ENCODE measurements at regions not wholly inside any gene's neighbourhood (a gene's known extent, or its start where the extent isn't known, plus 50 kb on each side); places are given as distances from the start of the nearest gene placed in this dataset.
"Not testable (repeated sequence)": the region's sequence is repeated elsewhere in the genome, so short reads cannot be mapped to it uniquely, and the experiment has no call there.

DNA sequence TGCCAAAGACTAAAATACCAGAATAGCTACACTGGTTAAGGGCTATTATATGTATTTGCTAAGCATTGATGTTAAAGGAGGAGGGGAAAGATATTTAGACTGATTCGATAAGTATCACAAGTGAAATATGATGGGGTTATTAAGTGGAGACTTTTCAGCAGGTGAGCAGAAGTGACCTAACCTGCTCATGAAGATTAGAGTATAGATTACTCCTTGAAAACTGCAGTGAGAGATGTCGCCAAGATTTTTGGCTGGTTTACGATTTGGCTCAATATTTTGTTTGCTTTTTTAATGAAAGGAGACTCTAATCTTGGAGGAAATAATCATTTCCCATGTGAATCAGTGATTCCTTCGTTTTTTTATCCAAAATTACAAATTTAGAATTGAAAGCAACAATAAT, 1279.5 kb upstream of the TENM4 start:
- DNase-seq, result no peak

DNA sequence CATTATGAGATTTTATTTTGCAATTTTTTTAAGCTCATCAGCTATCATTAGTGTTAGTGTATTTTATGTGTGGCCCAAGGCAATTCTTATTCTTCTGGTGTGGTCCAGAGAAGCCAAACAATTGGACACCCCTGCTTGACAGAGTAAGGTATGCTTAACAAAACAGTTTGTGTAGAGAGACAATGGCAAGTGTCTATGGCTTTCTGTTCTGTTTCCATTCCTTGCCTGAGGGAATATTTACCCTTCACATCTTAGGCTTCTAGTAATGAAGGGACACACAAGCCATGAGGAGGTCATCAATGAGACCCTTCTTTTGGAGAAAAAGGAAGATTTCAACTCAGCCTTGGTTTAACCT, 1278.4 kb upstream of the TENM4 start:
- DNase-seq, result no peak

DNA sequence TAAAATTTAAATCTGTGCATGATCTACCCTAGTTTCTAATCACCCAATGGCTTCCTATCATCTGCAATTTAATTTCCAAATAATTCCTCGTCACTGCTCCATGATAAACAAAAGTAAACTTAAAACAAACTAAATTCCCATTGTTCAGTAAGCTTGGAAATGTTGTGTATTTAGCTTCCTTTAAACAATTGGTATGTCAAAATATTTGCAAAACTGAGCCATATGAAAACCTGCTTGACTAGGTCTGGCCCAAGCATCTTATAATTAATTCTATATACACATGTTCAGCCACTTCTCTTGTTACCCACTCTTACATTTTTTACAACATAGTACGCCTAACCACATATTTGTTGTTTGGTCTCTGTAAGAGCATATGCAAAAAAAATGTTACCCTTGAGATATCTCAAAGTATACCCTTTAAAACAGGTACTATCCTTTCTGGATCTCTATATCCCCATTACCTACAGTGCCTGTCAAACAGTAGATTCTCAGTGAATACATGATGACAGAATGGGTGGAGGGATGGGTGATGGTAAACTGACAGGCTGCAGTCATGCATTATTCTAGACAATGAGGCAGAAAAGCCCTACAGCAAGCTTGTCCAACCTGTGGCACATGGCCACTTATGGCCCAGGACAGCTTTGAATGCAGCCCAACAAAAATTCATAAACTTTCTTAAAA, 1277.9 kb upstream of the TENM4 start:
- DNase-seq, result no peak

DNA sequence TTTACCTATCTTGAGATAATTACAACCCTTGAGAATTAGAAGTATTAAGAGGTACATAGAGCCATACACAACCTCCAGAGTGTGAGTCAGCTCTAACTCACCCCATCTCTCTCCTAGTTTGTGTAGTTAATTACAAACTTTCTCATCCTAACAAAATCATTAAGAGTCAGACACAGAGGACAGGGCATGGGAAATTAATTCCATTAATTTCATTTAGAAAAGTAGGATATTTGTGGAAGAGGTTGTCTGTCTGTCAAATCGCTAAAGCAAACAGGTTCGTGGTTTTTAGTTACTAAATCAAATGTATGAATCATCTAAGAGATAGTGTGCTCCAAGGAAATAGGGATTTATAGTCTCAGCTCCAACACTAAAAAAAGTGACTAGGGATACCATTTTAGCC, 1261.4 kb upstream of the TENM4 start:
- no peak for DNase-seq

DNA sequence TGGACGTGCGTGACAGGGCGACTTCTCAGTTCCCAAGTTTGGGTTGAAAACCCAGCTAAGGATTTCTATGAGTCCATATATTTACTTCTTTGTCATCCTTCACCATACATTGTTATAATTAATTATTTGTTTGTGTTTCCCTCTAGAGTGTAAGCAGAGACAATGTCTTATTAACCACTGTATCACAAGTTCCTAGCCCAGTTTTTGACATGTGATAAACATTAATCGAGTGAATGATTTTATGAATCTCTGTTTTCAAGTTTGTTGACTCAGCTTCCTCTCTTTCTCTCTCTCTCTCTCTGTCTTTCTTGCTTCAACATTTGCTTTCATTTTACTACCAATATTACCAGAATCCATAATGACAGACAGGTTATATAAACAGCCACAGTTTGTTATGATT, 1259.6 kb upstream of the TENM4 start:
- DNase-seq, result no peak

DNA sequence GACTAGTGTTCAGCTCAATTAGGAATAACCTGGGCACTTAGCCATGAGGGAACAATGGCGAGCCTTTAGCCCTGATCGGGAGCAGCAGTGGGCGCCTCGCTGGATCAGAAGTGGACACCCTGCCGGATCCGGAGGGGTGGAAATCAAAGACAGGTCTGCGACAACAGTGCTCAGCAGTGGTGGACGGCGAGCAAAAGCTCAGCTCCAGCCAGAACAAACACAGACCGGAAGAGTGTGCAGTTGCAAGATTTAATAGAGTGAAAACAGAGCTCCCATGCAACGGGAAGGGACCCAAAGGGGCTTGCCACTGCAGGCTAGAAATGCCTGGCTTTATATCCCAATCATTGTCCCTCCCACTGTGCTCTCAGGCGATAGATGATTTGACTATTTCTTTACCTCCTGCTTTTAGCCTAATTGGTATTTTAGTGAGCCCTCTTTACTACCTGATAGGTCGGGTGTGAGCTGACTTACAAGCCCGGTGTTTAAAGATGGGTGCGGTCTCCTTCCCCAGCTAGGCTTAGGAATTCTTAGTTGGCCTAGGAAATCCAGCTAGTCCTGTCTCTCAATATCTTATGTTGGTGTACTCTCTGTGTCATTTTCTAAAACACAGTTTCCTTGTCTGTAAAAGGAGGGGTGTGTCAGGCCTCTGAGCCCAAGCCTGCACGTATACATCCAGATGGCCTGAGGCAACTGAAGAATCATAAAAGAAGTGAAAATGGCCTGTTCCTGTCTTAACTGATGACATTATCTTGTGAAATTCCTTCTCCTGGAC, 1258.8 kb upstream of the TENM4 start:
- DNase-seq, result not testable (repeated sequence)

DNA sequence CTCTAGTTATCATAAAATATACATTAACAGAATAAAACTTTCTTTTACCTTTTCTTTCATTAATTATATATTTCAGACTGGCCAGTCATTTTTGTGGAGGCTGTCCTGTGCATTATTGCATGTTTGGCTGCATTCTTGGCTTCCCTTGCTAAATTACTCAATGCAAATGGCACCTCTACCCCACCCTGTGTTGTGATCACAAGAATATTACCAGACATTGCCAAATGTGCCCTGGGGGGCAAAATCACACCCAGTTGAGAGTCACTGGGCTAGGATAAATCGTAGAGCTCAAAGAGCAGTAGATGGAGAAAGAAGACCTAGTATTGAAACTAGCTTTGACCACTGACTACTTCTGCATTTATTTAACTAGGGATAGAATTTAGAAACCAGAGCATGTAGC, 1257.8 kb upstream of the TENM4 start:
- DNase-seq, result no peak

DNA sequence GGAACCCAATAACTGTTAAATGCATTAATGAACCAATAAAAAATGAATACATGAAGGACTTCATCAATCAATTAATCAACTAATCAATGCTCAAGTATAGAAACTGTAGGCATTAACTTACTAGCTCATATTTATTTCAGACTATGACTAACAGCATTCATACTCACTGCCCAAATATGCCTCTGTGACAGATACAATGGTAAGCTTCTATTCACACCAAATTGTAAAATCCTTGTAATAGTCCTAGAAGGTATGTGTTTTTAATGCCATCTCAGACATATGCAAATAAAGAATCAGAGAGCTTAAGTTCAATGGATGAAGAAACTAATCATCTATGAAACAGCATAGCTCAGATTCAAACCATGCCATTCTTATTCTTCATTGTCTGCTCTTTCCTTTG, 1253.6 kb upstream of the TENM4 start:
- DNase-seq, result no peak

DNA sequence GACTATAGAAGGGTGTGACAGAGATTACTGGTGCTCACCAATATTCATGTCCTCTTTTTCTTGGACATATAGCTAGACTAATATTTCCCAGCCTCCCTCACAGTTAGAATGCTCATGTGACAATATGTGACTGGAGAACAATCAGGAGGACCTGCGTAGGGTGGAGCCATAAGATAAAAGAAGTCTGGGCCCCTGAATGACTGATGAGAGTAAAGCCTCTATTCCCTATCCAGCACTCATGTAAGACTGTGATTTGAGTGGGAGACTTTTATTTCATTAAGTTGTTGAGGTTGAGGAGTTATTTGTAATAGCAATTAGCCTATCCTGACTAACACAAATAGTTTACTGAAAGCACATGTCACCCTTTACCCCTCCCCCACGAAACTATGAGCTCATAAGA, 1247.1 kb upstream of the TENM4 start:
- DNase-seq, result no peak

DNA sequence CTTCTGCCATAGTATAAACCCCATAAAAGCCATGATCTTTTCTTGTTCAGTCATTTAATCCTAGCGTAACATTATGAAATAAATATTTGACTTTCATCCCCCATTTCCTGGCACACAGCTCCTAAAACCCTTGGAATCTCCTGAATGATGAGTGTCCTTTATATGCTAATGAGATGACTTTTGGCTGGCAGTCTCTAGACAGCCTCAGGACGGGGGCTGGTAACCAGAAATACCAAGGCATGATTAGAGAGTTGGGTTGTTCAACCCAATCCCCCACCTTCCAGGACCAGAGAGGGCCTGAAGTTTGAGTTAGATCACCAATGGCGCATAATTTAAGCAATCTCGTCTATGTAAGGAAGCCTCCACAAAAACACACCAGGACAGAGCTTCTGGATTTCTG, 1246.1 kb upstream of the TENM4 start:
- no peak for DNase-seq

DNA sequence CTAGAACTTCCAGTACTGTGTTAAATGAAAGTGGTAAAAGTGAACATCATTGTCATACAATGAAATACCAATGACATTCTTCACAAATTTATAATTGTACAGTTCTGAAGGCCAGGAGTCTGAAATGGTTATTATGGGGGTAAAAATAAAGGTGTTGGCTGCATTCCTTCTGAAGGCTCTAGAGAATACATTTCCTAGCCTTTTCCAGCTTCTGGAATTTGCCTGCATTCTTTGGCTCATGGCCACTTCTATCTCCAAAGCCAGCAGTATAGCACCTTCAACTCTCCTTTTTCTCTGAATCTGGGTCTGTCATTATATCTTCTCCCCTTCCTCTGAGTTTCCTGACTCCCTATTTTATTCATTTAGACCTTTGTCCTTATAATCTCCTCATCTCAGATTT, 1232.7 kb upstream of the TENM4 start:
- DNase-seq, result no peak

DNA sequence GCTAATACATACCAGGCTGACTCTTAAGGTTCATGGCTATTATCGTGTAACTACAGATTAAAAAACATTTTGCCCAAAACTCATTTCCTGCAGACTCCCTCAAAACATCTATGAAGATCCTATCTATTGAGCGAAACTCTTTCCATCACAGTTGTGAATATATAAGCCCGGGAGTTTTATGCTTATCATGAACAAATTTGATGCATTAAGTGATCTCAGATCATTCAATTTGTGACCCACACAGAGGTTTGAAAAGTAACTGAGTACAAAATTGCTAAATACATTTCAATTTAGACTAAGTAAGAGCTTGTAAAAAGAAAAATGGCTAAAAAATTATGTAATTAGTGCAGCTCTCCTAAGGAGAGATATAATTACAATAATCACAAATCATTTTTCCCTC, 1228.8 kb upstream of the TENM4 start:
- no peak for DNase-seq

DNA sequence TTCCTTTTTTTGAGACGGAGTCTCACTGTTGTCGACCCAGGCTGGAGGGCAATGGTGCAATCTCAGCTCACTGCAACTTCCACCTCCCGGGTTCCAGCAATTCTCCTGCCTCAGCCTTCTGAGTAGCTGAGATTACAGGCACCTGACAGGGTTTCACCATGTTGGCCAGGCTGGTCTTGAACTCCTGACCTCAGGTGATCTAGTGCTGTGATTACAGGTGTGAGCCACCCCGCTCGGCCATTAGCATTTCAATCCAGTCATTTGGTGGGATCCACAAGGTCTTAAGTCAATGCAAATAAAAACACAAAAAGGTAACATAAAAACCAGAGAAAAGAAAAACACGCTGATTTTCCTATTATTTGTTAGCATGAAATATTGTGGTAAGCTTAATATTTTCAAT, 1227.2 kb upstream of the TENM4 start:
- no peak for DNase-seq

DNA sequence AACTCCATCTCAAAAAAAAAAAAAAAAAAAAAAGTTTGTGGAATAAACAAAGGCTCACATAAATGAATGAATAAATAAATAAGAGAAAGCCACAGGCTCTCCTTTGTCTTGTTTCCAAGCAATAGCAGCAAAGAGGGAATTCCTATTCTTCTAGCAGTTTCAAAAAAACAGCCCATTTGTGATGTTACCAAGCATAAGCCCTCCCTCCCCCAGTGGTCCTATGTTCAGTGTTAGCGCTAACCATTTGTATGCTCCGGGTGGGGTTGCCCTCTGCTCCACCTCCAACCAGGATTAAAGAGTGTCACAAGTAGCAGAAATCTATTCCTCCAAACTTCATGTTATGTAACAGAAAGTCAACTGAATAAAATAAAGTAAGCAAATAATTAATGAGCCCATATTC, 1215.0 kb upstream of the TENM4 start:
- no peak for DNase-seq

DNA sequence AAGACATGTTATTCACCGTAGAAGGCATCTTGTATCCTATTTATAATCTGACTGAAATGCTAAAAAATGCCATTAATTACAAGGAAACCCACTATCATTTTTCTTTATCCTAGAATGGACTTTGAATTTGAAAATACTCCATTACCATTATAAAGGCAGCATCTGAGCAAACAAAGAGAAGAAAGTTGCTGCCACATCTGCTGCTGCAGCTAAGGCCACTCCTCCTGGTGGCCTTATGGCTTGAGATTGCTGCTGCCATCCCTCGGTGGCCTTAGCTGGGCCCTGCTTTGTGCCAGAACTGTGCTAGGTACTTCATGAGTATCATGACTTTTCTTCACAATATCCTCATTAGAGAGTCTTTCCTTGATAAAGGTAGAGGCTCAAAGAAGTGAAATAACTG, 1210.1 kb upstream of the TENM4 start:
- no peak for DNase-seq

DNA sequence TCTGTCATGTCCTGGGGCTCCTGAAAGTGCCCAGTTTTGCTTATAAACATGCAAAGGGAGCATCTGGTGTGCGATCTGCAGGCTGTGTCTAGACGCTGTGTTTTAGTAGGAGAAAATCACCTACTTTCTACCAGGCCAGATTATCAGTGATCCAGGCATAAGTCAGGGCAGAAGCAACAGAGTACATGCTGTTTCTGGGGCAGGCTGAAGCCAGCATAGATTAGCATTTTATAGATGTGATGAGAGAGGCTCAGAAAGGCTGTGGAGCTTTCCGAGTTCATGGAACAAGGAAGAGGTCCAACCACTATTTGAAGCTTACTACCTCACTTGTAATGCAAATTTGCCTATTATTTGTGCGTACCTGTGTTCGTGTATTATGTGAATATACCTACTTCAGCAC, 1208.4 kb upstream of the TENM4 start:
- DNase-seq, result no peak

DNA sequence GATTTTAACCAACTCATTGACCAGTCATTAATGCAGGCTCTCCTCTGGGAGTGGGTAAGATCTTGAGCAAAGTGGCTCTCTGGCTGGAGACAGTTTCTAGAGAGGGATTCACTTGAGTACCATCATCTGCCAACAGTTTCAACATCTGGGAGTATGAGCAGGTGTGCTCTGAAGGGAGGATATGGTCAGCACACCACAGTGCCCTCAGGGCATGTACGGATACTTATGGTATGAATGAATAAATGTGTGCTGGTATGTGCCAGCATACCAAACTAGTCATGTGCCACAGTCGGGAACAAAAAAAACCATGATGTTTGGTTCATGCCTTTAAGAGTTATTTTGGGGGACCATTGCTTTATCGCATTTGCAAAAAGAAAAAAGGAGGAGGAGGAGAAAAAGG, 1197.5 kb upstream of the TENM4 start:
- no peak for DNase-seq

DNA sequence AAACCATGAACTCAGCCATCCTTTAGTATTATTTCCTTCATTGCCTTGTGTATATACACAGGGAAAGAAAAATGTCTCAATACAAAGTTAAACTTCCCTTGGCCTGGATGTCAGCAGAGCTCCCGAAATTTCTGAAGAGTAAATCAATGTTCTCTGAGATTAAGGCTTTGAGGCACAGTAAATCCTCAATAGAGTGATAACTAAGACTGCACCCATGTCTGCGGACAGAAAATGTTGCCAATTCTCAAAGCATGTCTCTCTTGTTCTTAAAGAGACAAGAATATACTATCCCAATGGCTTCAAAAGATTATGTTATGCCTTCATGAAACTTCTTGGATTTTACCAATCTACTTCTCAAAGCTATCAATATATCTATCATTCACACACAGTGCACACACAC, 1196.7 kb upstream of the TENM4 start:
- no peak for DNase-seq

DNA sequence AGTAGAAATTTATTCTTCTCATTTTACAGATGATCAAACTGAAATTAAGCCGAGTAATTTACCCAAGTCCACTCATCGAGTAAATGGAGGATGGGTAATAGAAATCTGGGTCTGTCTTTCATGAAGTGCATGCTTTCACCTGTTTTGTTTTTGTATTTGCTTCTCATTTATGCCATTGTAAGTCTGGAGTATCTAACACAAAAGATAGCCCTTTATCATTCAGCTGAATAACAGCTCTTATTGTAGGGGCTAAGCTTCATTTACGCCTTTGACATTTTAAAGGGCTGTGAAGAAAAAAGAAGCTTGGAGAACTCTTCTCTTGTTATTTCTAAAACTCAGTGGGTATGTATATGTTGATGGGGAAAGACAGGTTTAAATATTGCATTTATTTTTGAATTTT, 1196.2 kb upstream of the TENM4 start:
- DNase-seq, result no peak

DNA sequence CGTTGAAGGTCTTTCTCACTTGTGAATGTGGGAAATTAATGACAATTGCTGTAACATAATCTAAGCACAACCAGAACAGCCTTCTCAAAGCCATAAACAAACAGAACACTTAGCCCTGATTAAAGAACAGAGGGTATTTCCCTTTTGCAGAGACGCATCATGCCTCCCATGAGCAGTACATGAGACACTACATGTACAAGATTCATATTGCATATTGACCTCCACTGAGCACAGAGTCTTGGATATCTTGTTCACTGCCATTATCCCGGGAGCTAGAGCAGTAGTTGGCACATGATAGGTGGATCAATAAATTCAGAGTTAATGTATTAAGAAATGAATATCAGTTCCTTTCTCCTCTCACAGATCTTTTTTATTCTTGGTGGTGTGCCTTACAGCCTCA, 1194.3 kb upstream of the TENM4 start:
- DNase-seq, result no peak

DNA sequence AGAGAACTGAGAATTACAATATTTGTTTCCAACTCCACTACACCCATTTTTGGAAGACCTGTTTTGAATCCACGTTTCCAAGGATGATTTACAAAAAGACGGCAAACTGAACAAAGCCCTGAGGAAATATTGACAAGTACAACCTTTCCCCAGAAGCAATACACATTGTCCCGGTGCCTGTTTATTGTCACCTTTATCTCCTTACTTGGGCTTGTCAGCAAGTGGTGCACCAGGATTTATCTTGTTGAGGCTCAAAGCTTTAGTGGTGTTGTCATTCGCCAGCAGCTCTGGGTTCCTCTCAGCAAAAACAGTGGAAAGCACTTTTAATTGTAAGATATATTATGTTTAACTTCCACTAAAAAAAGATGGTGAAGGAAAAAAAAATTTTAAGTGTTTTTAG, 1191.9 kb upstream of the TENM4 start:
- no peak for DNase-seq

DNA sequence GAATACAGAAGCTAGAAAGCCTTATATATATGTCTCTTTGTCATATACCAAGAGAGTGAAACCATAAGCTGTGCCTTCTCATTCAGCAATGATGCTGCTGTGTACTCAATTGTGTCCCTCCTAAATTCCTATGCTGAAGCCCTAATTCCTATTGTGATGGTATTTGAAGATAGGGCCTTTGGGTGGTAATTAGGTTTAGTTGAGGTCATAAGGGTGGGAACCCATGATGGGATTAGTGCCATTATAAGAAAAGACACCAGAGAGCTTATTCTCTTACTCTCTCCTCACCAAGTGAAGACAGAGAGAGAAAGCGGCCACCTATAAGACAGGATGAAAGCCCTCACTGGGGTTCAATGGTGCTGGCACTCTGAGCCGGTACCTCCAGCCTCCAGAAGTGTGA, 1191.3 kb upstream of the TENM4 start:
- no peak for DNase-seq

DNA sequence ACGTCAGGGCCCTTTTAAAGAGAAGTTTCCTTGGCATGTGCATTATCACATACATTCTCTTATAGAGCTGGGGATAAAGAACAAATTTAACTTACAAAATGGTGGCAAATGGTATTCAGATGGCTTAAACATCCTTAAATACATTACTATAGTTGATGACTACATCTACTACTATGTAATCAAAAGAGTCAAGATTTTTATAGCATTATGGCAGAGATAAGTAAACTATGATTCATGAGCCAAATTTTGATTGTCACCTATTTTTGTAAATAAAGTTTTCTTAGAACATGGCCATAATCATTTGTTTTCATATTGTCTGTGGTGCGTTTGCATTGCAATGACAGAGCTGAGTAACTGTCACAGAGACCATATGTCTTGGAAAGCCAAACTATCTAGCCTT, 1188.6 kb upstream of the TENM4 start:
- no peak for DNase-seq

DNA sequence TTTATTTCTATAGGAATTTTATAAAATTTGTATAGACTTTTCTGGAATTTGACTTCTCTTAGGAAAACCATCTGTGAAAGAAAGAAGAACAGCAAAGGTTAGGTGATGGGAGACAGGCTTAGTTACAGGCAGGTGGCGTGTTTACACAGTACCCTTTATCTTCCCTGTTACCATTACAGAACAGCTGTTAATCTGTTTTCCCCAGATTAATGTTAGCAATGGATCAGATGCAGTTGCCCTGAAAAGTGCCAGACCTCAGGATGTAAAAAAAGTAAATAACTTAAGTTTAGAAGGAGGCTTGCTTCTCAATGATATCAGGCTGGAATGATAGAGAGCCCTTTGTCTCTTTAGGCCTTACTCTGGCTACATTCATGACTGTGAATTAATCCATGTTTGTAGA, 1186.5 kb upstream of the TENM4 start:
- DNase-seq, result no peak

DNA sequence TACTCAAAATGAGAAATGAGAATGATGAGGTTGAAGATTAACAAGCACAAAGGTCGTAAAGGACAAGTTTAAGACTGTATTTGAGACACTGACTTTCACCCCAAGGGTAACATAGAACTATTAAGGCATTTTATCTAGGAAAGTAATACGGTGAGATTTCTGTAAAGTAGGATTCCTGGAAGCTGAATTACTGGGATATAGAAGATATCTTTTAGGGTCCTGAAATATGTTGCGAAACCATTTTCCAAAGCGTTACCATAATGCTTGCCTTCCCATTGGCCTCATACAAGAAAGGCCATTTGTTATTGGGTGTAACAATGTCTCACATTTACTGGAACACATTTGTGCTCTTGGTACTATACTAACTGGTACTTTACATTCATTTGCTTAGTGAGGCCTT, 1185.9 kb upstream of the TENM4 start:
- no peak for DNase-seq

Data from activated effector memory CD4-positive, alpha-beta T cell treated with anti-CD3 and anti-CD28 coated beads, Interleukin-2, amount 50 U/mL, for 16 hours (primary cell).